H9 (cell line): ENCODE measurements at regions not wholly inside any gene's neighbourhood (a gene's known extent, or its start where the extent isn't known, plus 50 kb on each side); places are given as distances from the start of the nearest gene placed in this dataset.

Experiments
- DNase-seq: peaks from one replicate; pipeline ENCODE4 v3.0.0-alpha.2; 2017
- H2AFZ ChIP-seq: one replicate; pipeline ENCODE4 v1.6.1; 2013; ENCODE audit warnings: mild to moderate bottlenecking, low read length, control low read depth, moderate library complexity
- H2AK5ac ChIP-seq: 2 replicates; pipeline ENCODE4 v1.6.1; 2013; ENCODE audit warnings: low read length, control low read depth, mixed read lengths; ENCODE audit not compliant: insufficient read length
- H2BK120ac ChIP-seq: one replicate; pipeline ENCODE4 v1.6.1; 2013; ENCODE audit warnings: low read depth, mild to moderate bottlenecking, low read length, control low read depth, inconsistent platforms; ENCODE audit not compliant: poor library complexity, severe bottlenecking
- H2BK12ac ChIP-seq: 2 replicates; pipeline ENCODE4 v1.6.1; 2013; ENCODE audit warnings: low read length, control low read depth, mixed read lengths, low read depth; ENCODE audit not compliant: insufficient read length
- H2BK15ac ChIP-seq: 2 replicates; pipeline ENCODE4 v1.6.1; 2013; ENCODE audit warnings: low read depth, low read length, control low read depth
- H2BK20ac ChIP-seq: one replicate; pipeline ENCODE4 v1.6.1; 2013; ENCODE audit warnings: low read depth, mild to moderate bottlenecking, low read length, control low read depth, inconsistent platforms; ENCODE audit not compliant: poor library complexity, severe bottlenecking
- H2BK5ac ChIP-seq: 2 replicates; pipeline ENCODE4 v1.6.1; 2013; ENCODE audit warnings: low read length, control low read depth, mixed read lengths; ENCODE audit not compliant: insufficient read length
- H3K14ac ChIP-seq: 2 replicates; pipeline ENCODE4 v1.6.1; 2013; ENCODE audit warnings: low read length, control low read depth; ENCODE audit not compliant: insufficient read depth
- H3K18ac ChIP-seq: 2 replicates; pipeline ENCODE4 v1.6.1; 2013; ENCODE audit warnings: low read depth, mild to moderate bottlenecking, mixed read lengths, low read length, control low read depth; ENCODE audit not compliant: insufficient read length
- H3K23ac ChIP-seq: 2 replicates; pipeline ENCODE4 v1.6.1; 2013; ENCODE audit warnings: low read length, control low read depth, mixed read lengths, low read depth; ENCODE audit not compliant: insufficient read length
- H3K23me2 ChIP-seq: 2 replicates; pipeline ENCODE4 v1.6.1; 2013; ENCODE audit warnings: low read depth, mild to moderate bottlenecking, mixed read lengths, low read length, control low read depth; ENCODE audit not compliant: insufficient read length, poor library complexity, severe bottlenecking
- H3K27ac ChIP-seq: 2 replicates; pipeline ENCODE4 v1.5.1; 2013; ENCODE audit warnings: low read length, control low read depth, mixed read lengths, low read depth; ENCODE audit not compliant: insufficient read length
- H3K27me3 ChIP-seq: 2 replicates; pipeline ENCODE4 v1.6.1; 2013; ENCODE audit warnings: low read length, control low read depth, inconsistent platforms; ENCODE audit not compliant: insufficient read depth
- H3K4ac ChIP-seq: 2 replicates; pipeline ENCODE4 v1.6.1; 2013; ENCODE audit warnings: low read depth, mild to moderate bottlenecking, control low read depth, inconsistent platforms, low read length, moderate library complexity
- H3K4me1 ChIP-seq: 2 replicates; pipeline ENCODE4 v1.6.1; 2013; ENCODE audit warnings: low read length, control low read depth, inconsistent platforms; ENCODE audit not compliant: insufficient read depth
- H3K4me2 ChIP-seq: 2 replicates; pipeline ENCODE4 v1.6.1; 2013; ENCODE audit warnings: low read length, control low read depth, mixed read lengths; ENCODE audit not compliant: insufficient read length, insufficient read depth
- H3K56ac ChIP-seq: 2 replicates; pipeline ENCODE4 v1.6.1; 2013; ENCODE audit warnings: low read depth, mild to moderate bottlenecking, mixed read lengths, low read length, control low read depth; ENCODE audit not compliant: insufficient read length
- H3K79me1 ChIP-seq: 2 replicates; pipeline ENCODE4 v1.6.1; 2013; ENCODE audit warnings: low read depth, mild to moderate bottlenecking, moderate library complexity, low read length, control low read depth, inconsistent platforms; ENCODE audit not compliant: insufficient read depth, poor library complexity, severe bottlenecking
- H3K79me2 ChIP-seq: 2 replicates; pipeline ENCODE4 v1.6.1; 2013; ENCODE audit warnings: low read length, control low read depth, inconsistent platforms; ENCODE audit not compliant: insufficient read depth
- H3K9ac ChIP-seq: 2 replicates; pipeline ENCODE4 v1.6.1; 2013; ENCODE audit warnings: low read length, control low read depth, mixed read lengths; ENCODE audit not compliant: insufficient read length; ENCODE audit errors: extremely low read depth
- H3K9me3 ChIP-seq: one replicate; pipeline ENCODE4 v1.6.1; 2013; ENCODE audit warnings: low read depth, low read length, inconsistent platforms; ENCODE audit not compliant: control insufficient read depth
- H3T11ph ChIP-seq: one replicate; pipeline ENCODE4 v1.6.1; 2013; ENCODE audit warnings: mild to moderate bottlenecking, low read length, control low read depth, inconsistent platforms
- H4K20me1 ChIP-seq: one replicate; pipeline ENCODE4 v1.6.1; 2013; ENCODE audit not compliant: control insufficient read depth, insufficient read length, insufficient read depth
- H4K5ac ChIP-seq: 2 replicates; pipeline ENCODE4 v1.6.1; 2013; ENCODE audit warnings: low read depth, mild to moderate bottlenecking, mixed read lengths, low read length, control low read depth; ENCODE audit not compliant: insufficient read length
- H4K8ac ChIP-seq: replicated peaks from 2 replicates; pipeline ENCODE4 v1.6.1; 2013; ENCODE audit warnings: low read length, control low read depth, mixed read lengths, low read depth; ENCODE audit not compliant: insufficient read length
- H4K91ac ChIP-seq: 2 replicates; pipeline ENCODE4 v1.6.1; 2013; ENCODE audit warnings: low read depth, mild to moderate bottlenecking, moderate library complexity, mixed read lengths, low read length, control low read depth; ENCODE audit not compliant: insufficient read length
- H3K27ac Mint-ChIP-seq, 3 experiments: 2 replicates in 2 of 3; 3 replicates in 1 of 3; pipeline ENCODE4 v1.8.0; 2020 to 2021; ENCODE audit warnings: mixed read lengths in 3 of 3, mild to moderate bottlenecking in 1 of 3, moderate library complexity in 1 of 3
- H3K27me3 Mint-ChIP-seq: 2 replicates; pipeline ENCODE4 v1.8.0; 2021; ENCODE audit warnings: low read depth, mild to moderate bottlenecking, moderate library complexity, mixed read lengths
- H3K36me3 Mint-ChIP-seq, 3 experiments: 2 replicates in 2 of 3; 3 replicates in 1 of 3; pipeline ENCODE4 v1.8.0; 2020 to 2021; ENCODE audit warnings: low read depth in 3 of 3, mixed read lengths in 3 of 3; ENCODE audit not compliant: insufficient read depth in 1 of 3
- H3K4me1 Mint-ChIP-seq, 2 experiments: 2 replicates each; pipeline ENCODE4 v1.8.0; 2020; ENCODE audit warnings: mixed read lengths in 2 of 2
- H3K4me3 Mint-ChIP-seq, 2 experiments: 2 replicates in 1 of 2; 3 replicates in 1 of 2; pipeline ENCODE4 v1.8.0; 2020 to 2021; ENCODE audit warnings: mild to moderate bottlenecking in 2 of 2, mixed read lengths in 2 of 2, moderate library complexity in 1 of 2
- H3K9me3 Mint-ChIP-seq, 2 experiments: 2 replicates in 1 of 2; 3 replicates in 1 of 2; pipeline ENCODE4 v1.8.0; 2020; ENCODE audit warnings: mild to moderate bottlenecking in 2 of 2, mixed read lengths in 2 of 2, moderate library complexity in 1 of 2
- WGBS: extraction: QIAGEN DNeasy Blood & Tissue Kit; methylation state at CpG from one replicate; pipeline ENCODE4 v1.1.7; 2013; ENCODE audit warnings: missing lambda C conversion rate, low lambda C conversion rate, mixed read lengths; ENCODE audit not compliant: insufficient read length; ENCODE audit errors: extremely low coverage; 5-methylcytosine and 5-hydroxymethylcytosine counted together
- TF ChIP-seq, protein P1 (sequence below): fragments of 200-600 bp; sonication (generic); conservative IDR thresholded peaks from 3 replicates; pipeline ENCODE4 v1.8.0; 2021; ENCODE audit warnings: antibody characterized with exemption, mild to moderate bottlenecking

DNA sequence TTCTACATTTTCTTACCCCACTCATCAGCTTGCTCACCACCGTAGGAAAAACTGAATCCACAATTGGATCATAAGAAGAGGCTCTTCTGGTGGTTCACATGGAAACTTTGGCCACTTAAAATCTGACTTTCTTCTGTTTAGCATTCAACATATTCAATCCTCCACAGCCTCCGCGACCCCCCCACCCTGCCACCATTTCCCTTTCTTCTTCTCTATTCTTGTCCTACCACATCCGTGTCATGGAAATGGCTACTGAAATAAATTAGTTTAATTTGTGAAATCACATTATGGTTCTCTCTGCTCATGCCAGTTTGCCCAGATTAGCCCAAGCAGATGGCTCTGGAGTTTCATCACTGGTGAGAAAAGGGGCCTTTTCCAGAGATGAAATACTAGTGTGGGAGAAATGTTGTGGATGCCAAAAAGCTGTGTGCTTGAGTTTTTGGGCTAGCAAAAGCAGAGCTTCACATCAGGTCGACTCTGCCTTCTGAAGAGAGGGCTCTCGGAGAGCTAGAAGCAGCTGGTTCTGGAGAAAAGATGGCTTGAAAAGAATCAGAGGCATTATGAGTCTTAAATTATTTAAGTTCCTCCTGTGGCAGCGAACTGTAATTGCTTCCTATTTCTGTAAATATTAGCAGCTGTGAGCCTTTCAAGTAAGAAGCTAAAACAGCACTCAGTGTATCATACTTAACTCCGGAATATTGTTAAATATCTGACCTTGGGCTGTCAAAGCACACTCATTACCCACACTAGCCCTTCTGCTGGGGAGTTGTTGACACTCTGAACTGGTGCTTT, 107.1 kb downstream of the MAT2B start:
- TF ChIP-seq, protein P1, sequence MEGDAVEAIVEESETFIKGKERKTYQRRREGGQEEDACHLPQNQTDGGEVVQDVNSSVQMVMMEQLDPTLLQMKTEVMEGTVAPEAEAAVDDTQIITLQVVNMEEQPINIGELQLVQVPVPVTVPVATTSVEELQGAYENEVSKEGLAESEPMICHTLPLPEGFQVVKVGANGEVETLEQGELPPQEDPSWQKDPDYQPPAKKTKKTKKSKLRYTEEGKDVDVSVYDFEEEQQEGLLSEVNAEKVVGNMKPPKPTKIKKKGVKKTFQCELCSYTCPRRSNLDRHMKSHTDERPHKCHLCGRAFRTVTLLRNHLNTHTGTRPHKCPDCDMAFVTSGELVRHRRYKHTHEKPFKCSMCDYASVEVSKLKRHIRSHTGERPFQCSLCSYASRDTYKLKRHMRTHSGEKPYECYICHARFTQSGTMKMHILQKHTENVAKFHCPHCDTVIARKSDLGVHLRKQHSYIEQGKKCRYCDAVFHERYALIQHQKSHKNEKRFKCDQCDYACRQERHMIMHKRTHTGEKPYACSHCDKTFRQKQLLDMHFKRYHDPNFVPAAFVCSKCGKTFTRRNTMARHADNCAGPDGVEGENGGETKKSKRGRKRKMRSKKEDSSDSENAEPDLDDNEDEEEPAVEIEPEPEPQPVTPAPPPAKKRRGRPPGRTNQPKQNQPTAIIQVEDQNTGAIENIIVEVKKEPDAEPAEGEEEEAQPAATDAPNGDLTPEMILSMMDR: no peak
- no peak for DNase-seq
- Histone ChIP-seq H3K27ac (no peak overlapping the region), H3K9me3 (no peaks in the 10 kb centered on the region), H2AK5ac (no peak overlapping the region), H3K23ac (no peak overlapping the region), H3K18ac (no peak overlapping the region), H3K4me1 (no peaks in the 10 kb centered on the region), H2BK120ac (no peak overlapping the region), H3K4ac (no peak overlapping the region), H2BK20ac (no peak overlapping the region), H3T11ph (no peak overlapping the region), H4K91ac (no peak overlapping the region), H4K20me1 (no peaks in the 10 kb centered on the region), H2AFZ (no peak overlapping the region), H3K14ac (no peak overlapping the region), H3K79me2 (no peaks in the 10 kb centered on the region), H3K4me2 (no peak overlapping the region), H3K27me3 (no peaks in the 10 kb centered on the region), H2BK12ac (no peak overlapping the region), H2BK5ac (no peak overlapping the region), H2BK15ac (no peak overlapping the region), H3K79me1 (no peaks in the 10 kb centered on the region), H3K56ac (no peak overlapping the region), H3K9ac (no peak overlapping the region), H4K8ac (no peak overlapping the region), H4K5ac (no peak overlapping the region), H3K23me2 (no peaks in the 10 kb centered on the region)
- no peak overlapping the region for H3K4me3 Mint-ChIP-seq
- no peaks in the 10 kb centered on the region; the same call in 1 of the 2 replicates for H3K27me3 Mint-ChIP-seq
- no peaks in the 10 kb centered on the region for H3K36me3 Mint-ChIP-seq
- no CpG with 5 or more reads among the region's 8 CpGs for WGBS
- no peaks in the 10 kb centered on the region for H3K4me1 Mint-ChIP-seq
- H3K27ac Mint-ChIP-seq: no peak overlapping the region
- no peaks in the 10 kb centered on the region for H3K9me3 Mint-ChIP-seq
